ENCODE measurements at regions not wholly inside any gene's neighbourhood (a gene's known extent, or its start where the extent isn't known, plus 50 kb on each side); places are given as distances from the start of the nearest gene placed in this dataset.
"Not testable (repeated sequence)": the region's sequence is repeated elsewhere in the genome, so short reads cannot be mapped to it uniquely, and the experiment has no call there.

GRCh38 chr17:70569128-70569527, 399.8 kb downstream of the KCNJ2 start:
- no peak for DNase-seq (ENCODE audit: low spot score)

DNA sequence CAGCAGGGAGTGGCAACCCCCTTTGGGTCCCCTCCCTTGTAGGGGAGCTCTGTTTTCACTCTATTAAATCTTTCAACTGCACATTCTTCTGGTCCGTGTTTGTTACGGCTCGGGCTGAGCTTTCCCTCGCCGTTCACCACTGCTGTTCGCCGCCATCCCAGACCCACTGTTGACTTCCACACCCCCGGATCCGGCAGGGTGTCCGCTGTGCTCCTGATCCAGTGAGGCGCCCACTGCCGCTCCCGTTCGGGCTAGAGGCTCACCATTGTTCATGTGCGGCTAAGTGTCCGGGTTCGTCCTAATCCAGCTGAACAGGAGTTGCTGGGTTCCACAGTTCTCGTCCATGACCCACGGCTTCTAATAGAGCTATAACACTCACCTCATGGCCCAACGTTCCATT, 408.1 kb downstream of the KCNJ2 start:
- DNase-seq (ENCODE audit: low spot score) = no peak

DNA sequence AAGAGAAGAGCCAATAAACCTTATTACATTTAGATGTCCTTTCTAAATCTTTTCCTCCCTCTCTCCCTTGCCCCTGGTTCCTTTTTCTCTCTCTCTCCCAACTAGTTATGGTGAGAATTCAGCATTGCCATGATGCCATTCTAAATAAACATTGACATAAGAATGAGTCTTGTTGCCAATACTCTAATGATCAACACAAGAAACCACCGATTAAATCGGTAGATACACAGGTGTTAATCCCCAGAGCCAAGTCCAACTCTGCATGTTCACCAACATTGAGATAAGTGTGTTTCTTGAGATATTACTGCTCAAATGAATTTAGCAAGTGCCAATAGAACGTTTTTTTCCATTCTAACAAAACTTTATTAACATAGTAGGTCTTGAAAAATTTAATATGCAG, 412.1 kb downstream of the KCNJ2 start:
- DNase-seq (ENCODE audit: low spot score) = no peak

DNA sequence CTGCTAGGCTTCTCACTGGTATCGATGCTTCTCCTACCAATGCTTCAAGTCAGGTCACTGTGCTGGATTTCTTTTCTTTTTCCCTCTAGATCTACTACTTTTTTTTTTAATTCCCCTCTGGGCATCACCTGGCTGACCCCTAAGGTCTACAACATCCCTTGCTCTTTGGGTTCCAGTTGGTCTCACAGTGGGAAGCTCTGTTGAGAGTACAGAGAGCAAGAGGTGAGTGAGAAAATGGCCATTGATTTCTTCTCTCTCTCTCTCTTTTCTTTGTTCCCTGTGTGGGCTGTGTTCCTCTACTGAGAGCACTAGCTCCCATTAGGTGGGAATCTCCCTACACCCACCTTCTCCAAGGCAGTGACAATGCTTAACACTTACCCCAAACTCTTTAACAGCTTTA, 413.4 kb downstream of the KCNJ2 start:
- no peak for DNase-seq (ENCODE audit: low spot score)

DNA sequence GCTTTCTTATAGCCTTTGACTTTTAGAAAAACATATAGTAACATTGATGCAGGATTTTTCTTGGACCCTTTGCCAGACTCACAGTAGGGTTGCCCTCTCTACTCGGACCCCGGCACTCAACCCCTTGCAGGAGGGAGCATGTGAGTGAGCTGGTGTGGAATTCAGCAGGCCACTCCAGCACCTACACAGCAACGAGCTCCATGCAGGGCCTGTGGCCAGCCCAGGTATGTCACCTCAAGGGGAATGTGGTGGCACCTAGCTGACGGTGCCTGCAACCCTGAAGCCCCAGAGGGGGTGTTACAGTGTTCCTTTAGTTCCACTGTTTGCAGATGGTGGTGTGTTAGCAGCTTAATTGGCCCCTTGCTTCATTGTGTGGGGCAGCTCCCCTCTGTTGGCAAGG, 414.9 kb downstream of the KCNJ2 start:
- DNase-seq (ENCODE audit: low spot score) = no peak

- DNase-seq (ENCODE audit: low spot score) = no peak
These were observed 418.7 kb downstream of the KCNJ2 start for GRCh38 chr17:70588003-70588402.

GRCh38 chr17:70597774-70598173, 428.4 kb downstream of the KCNJ2 start:
- DNase-seq (ENCODE audit: low spot score) = no peak

- no peak for DNase-seq (ENCODE audit: low spot score)
These were observed 429.9 kb downstream of the KCNJ2 start for GRCh38 chr17:70599198-70599597.

DNA sequence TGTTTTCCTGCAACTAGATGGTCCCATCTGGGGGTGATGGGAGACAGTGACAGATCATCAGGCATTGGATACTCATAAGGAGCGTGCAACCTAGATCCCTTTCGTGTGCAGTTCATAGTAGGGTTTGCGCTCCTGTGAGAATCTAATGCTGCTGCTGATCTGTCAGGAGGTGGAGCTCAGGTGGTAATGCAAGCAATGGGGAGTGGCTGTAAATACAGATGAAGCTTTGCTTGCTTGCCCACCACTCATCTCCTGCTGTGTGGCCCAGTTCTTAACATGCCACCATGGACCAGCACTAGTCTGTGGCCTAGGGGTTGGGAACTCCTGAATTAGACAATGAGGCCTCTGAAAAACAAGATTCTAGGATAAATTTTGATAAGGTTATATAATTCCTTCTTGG, 430.6 kb downstream of the KCNJ2 start:
- not testable (repeated sequence) for DNase-seq (ENCODE audit: low spot score)

DNA sequence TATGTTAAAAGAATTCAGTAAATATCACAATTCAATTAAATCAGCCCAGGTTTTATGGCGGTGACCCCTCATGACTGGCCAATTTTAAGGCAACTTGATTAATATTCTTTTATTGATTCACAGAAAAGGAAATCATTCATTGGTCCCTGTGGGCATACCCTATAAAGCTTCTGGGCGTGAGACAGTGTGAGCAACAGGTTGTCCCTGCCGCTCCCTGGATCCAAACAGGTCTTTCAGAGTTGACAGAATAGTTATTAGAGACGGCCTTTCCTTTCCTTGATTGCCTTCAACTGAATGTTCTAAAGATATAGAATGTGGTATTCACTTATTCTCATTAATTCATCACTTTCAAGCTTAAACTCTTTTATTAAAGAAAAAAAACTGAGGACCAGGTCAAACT, 433.9 kb downstream of the KCNJ2 start:
- no peak for DNase-seq (ENCODE audit: low spot score)

DNA sequence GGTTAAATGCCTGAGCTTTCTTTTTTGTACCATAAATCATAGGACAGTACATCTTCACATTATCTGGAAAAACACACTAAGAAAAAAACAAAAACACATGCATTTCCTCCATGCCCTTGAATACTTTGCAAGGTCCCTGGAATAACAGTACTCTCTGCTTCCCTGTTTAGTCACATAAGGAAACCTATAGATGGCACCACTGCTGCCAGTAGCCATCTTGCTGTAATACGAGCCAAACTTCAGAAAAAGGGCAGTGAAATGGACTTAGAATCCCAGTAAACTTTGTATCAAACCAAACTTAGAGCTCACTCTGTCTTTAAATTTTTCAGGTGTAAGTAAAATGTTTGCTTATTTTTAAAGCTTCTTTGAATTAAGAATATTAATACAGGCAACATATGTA, 435.5 kb downstream of the KCNJ2 start:
- no peak for DNase-seq (ENCODE audit: low spot score)

DNA sequence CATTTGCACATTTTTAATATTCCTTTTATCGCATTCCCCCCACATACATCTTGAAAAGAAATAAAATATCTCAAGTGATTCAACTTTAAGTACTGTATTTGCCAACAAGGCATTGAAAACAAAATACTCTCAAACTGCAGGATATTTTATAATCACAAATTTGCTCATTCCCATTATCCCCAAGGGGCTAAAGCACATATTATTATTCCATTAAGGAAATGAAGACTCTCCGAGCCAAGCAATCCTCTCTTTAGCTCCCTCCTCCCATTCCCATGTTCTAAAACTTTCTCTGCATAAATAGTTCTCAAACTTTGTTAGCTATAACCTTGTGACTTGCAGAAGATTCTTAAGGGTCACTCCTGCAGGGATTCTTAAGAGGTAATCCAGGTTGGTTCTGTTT, 436.8 kb downstream of the KCNJ2 start:
- DNase-seq (ENCODE audit: low spot score) = no peak

GRCh38 chr17:70608193-70608592, 438.9 kb downstream of the KCNJ2 start:
- no peak for DNase-seq (ENCODE audit: low spot score)

GRCh38 chr17:70608957-70609356, 439.6 kb downstream of the KCNJ2 start:
- no peak for DNase-seq (ENCODE audit: low spot score)

GRCh38 chr17:70609566-70609965, 440.2 kb downstream of the KCNJ2 start:
- no peak for DNase-seq (ENCODE audit: low spot score)

DNA sequence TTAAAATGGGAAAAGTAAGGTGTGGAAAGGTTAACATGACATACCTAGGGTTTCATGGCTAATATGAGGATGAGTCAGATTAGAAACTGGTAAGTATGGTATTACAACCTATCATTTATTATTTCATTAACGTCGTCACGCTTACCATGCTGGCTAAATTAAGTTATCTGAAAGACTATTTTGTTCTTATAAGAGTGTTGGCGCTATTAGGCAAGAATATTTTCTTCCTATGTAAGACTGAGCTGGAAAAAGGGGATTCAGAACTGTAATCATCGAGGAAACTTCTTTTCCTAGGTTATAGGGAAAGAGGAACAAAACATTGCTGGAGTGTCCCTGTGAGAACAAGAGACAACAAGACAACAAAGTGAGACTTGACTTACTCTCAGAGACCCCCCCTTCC, 440.8 kb downstream of the KCNJ2 start:
- no peak for DNase-seq (ENCODE audit: low spot score)

DNA sequence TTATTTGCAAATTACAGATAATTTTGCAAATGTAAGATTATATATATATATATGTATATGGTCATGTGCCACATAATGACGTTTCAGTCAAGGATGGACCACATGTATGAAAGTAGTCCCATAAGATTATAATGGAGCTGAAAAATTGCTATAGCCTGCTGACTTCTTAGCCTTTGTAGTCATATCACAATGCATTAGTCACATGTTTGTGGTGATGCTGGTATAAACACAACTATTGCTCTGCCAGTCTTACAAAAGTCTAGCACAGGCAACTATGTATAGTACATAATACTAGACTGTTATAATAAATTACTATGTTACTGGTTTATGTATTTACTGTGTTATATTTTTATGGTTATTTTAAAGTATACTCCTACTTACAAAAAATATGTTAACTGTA, 444.3 kb downstream of the KCNJ2 start:
- no peak for DNase-seq (ENCODE audit: low spot score)

- no peak for DNase-seq (ENCODE audit: low spot score)
These were observed 446.5 kb downstream of the KCNJ2 start for GRCh38 chr17:70615831-70616230.

- no peak for DNase-seq (ENCODE audit: low spot score)
These were observed 449.3 kb downstream of the KCNJ2 start for GRCh38 chr17:70618641-70619040.

DNA sequence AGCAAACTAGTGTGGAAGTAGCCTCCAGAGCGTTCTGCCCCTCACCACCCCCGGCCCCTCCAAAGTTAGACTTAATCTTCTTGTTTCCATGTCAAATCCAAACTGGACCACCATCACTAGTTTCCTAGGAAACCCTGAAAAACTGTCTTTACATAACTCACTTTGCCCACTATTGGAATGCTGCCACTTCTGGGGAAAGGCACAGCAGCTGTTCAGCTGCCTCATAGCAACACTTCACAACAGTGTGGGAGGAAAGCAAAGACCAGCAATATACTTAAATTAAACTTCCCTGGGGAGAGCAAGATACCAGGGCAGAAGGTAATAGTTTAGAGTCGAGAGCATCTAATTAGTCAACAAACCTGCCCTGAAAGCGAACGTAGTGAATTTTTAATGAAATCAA, 452.2 kb downstream of the KCNJ2 start:
- no peak for DNase-seq (ENCODE audit: low spot score)

GRCh38 chr17:70622368-70623260, 453.3 kb downstream of the KCNJ2 start:
- no peak for DNase-seq (ENCODE audit: low spot score)

DNA sequence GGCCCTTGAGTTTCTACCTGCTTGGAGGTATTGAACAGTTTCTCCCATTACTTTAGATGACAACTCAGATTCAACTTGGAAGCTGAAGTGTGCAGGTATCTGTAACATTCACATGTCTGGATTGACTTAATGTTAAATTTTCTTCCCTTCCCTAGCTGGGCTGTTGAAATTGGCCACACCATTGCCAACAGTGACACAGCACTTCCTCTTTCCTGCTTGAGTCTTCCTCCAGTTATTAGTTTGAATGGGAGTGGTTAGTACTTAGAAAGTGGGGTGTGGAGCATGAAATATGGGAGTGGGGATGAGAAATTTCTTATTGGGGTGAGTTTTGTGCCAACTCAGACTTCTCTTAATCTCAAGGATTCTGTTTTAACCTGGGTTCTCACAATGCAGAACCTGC, 454.9 kb downstream of the KCNJ2 start:
- DNase-seq (ENCODE audit: low spot score) = no peak

- peak; percentile 15 for DNase-seq (ENCODE audit: low spot score)
These were observed 460.6 kb downstream of the KCNJ2 start for GRCh38 chr17:70629902-70630301.
